Activated B cell treated with CpG ODN at 0.5 μM for 24 hours (primary cell): ENCODE measurements at regions not wholly inside any gene's neighbourhood (a gene's known extent, or its start where the extent isn't known, plus 50 kb on each side); places are given as distances from the start of the nearest gene placed in this dataset.

Experiments used
- ATAC-seq: fragments of 200-7000 bp; cut with Tn5 transposase; one replicate; pipeline ENCODE4 v1.10.0; 2021; ENCODE audit warnings: low read depth, mild to moderate bottlenecking, moderate library complexity
- CTCF ChIA-PET: fragments of 350-600 bp; sonication (Branson Sonifier 250); formaldehyde crosslinking; loops from one replicate; lab custom pipeline; 2021; ENCODE audit warnings: antibody characterized with exemption; lab: Charles Lee
- POLR2A ChIA-PET: fragments of 350-600 bp; sonication (Branson Sonifier 250); formaldehyde crosslinking; loops from one replicate; lab custom pipeline; 2021; ENCODE audit warnings: antibody characterized with exemption; lab: Charles Lee
- DNase-seq: peaks from one replicate; pipeline ENCODE4 v3.0.0; 2022
- H3K27ac Mint-ChIP-seq: one replicate; pipeline ENCODE4 v1.8.0; 2020; ENCODE audit warnings: mixed read lengths
- H3K27me3 Mint-ChIP-seq: one replicate; pipeline ENCODE4 v1.8.0; 2021; ENCODE audit warnings: mixed read lengths
- H3K36me3 Mint-ChIP-seq: one replicate; pipeline ENCODE4 v1.8.0; 2021; ENCODE audit warnings: low read depth, mixed read lengths
- H3K4me1 Mint-ChIP-seq: one replicate; pipeline ENCODE4 v1.8.0; 2021; ENCODE audit warnings: mixed read lengths
- H3K4me3 Mint-ChIP-seq: one replicate; pipeline ENCODE4 v1.8.0; 2020; ENCODE audit warnings: mild to moderate bottlenecking, mixed read lengths
- H3K9me3 Mint-ChIP-seq: one replicate; pipeline ENCODE4 v1.8.0; 2020; ENCODE audit warnings: mixed read lengths
- CTCF ChIP-seq: fragments of 200-600 bp; IDR thresholded peaks from one replicate; pipeline ENCODE4 v1.8.0; 2022; ENCODE audit warnings: antibody characterized with exemption, mild to moderate bottlenecking
- intact Hi-C: fragments of 100-400 bp; cut with micrococcal nuclease; formaldehyde crosslinking; loops from one replicate; pipeline ENCODE4 v1.15.1; 2024

GRCh38 chr16:86052115-86052670, 153.2 kb downstream of the IRF8 start:
- DNase-seq (no peak), ATAC-seq (no peak)
- Mint-ChIP-seq H3K27ac (no peak overlapping the region), H3K36me3 (no peaks in the 10 kb centered on the region), H3K4me3 (no peak overlapping the region), H3K27me3 (peaks cover 22% of the 10 kb centered on the region), H3K9me3 (no peaks in the 10 kb centered on the region), H3K4me1 (no peaks in the 10 kb centered on the region)
- intact Hi-C loops: no loop called here
- CTCF ChIA-PET: no interaction called here
- POLR2A ChIA-PET: no interaction called here
- TF ChIP-seq CTCF: no peak

- ATAC-seq (no peak), DNase-seq (no peak)
- peaks cover 14% of the 10 kb centered on the region for H3K27me3 Mint-ChIP-seq
- H3K4me3 Mint-ChIP-seq: no peak overlapping the region
- H3K36me3 Mint-ChIP-seq: no peaks in the 10 kb centered on the region
- ChIA-PET CTCF (no interaction called here), POLR2A (no interaction called here)
- intact Hi-C loops: no loop called here
- no peak overlapping the region for H3K27ac Mint-ChIP-seq
- H3K9me3 Mint-ChIP-seq: no peaks in the 10 kb centered on the region
- no peak for TF ChIP-seq CTCF
- H3K4me1 Mint-ChIP-seq: no peaks in the 10 kb centered on the region
Observed at GRCh38 chr16:86052926-86053325, 154.0 kb downstream of the IRF8 start.

GRCh38 chr16:86059253-86060171, 160.6 kb downstream of the IRF8 start:
- CTCF ChIA-PET: no interaction called here
- Mint-ChIP-seq H3K36me3 (no peaks in the 10 kb centered on the region), H3K27me3 (peaks cover 20% of the 10 kb centered on the region), H3K27ac (no peak overlapping the region), H3K4me3 (no peak overlapping the region), H3K4me1 (no peaks in the 10 kb centered on the region), H3K9me3 (no peaks in the 10 kb centered on the region)
- TF ChIP-seq CTCF: no peak
- ATAC-seq (no peak), DNase-seq (no peak)
- POLR2A ChIA-PET: no interaction called here
- intact Hi-C loops: no loop called here

GRCh38 chr16:86060381-86061317, 161.7 kb downstream of the IRF8 start:
- ATAC-seq (no peak), DNase-seq (no peak)
- ChIA-PET POLR2A (no interaction called here), CTCF (no interaction called here)
- Mint-ChIP-seq H3K27ac (no peak overlapping the region), H3K4me3 (no peak overlapping the region), H3K9me3 (no peaks in the 10 kb centered on the region), H3K27me3 (peaks cover 19% of the 10 kb centered on the region), H3K36me3 (no peaks in the 10 kb centered on the region), H3K4me1 (no peaks in the 10 kb centered on the region)
- intact Hi-C loops: no loop called here
- TF ChIP-seq CTCF: no peak

GRCh38 chr16:86061318-86061695, 162.3 kb downstream of the IRF8 start:
- H3K4me1 Mint-ChIP-seq: no peaks in the 10 kb centered on the region
- intact Hi-C loops: no loop called here
- ChIA-PET CTCF (no interaction called here), POLR2A (no interaction called here)
- no peak overlapping the region for H3K4me3 Mint-ChIP-seq
- H3K9me3 Mint-ChIP-seq: no peaks in the 10 kb centered on the region
- no peaks in the 10 kb centered on the region for H3K36me3 Mint-ChIP-seq
- DNase-seq (no peak), ATAC-seq (no peak)
- TF ChIP-seq CTCF: no peak
- no peak overlapping the region for H3K27ac Mint-ChIP-seq
- H3K27me3 Mint-ChIP-seq: peaks cover 19% of the 10 kb centered on the region
